Calu3 (cell line): ENCODE measurements at regions not wholly inside any gene's neighbourhood (a gene's known extent, or its start where the extent isn't known, plus 50 kb on each side); places are given as distances from the start of the nearest gene placed in this dataset.

Source experiments
- BruUV-seq: library from RNA; stranded (reverse); fragments of 400-500 nt; replicated peaks from 2 replicates; lab custom pipeline; 2021; lab: Mats Ljungman, UMichigan
- CTCF ChIA-PET: fragments of 300-600 bp; sonication (Branson Sonifier 250); formaldehyde crosslinking; loops from one replicate; lab custom pipeline; 2022; ENCODE audit warnings: antibody characterized with exemption; lab: Charles Lee
- DNase-seq: peaks from one replicate; pipeline ENCODE4 v3.0.0; 2022
- H3K27ac Mint-ChIP-seq: one replicate; pipeline ENCODE4 v1.8.0; 2022; ENCODE audit warnings: mixed read lengths; ENCODE audit not compliant: unreplicated experiment
- H3K27me3 Mint-ChIP-seq: one replicate; pipeline ENCODE4 v1.8.0; 2022; ENCODE audit warnings: mixed read lengths; ENCODE audit not compliant: unreplicated experiment
- H3K36me3 Mint-ChIP-seq: one replicate; pipeline ENCODE4 v1.8.0; 2022; ENCODE audit warnings: mild to moderate bottlenecking, moderate library complexity, mixed read lengths; ENCODE audit not compliant: insufficient read depth, unreplicated experiment
- H3K4me1 Mint-ChIP-seq: one replicate; pipeline ENCODE4 v1.8.0; 2022; ENCODE audit warnings: mild to moderate bottlenecking, low read depth, mixed read lengths; ENCODE audit not compliant: unreplicated experiment
- H3K4me3 Mint-ChIP-seq: one replicate; pipeline ENCODE4 v1.8.0; 2022; ENCODE audit warnings: mild to moderate bottlenecking, low read depth, moderate library complexity, mixed read lengths; ENCODE audit not compliant: unreplicated experiment
- H3K9me3 Mint-ChIP-seq: one replicate; pipeline ENCODE4 v1.8.0; 2022; ENCODE audit warnings: low read depth, mixed read lengths; ENCODE audit not compliant: unreplicated experiment
- CTCF ChIP-seq: fragments of 200-600 bp; IDR thresholded peaks from one replicate; pipeline ENCODE4 v1.8.0; 2022; ENCODE audit warnings: antibody characterized with exemption; ENCODE audit not compliant: unreplicated experiment
- intact Hi-C: fragments of 100-400 bp; cut with micrococcal nuclease; formaldehyde crosslinking; loops from one replicate; pipeline ENCODE4 v1.10.0; 2022; ENCODE audit not compliant: unreplicated experiment

- CTCF ChIA-PET: no interaction called here
- H3K36me3 Mint-ChIP-seq: peaks cover 5% of the 10 kb centered on the region
- DNase-seq: no peak
- no peaks in the 10 kb centered on the region for H3K4me1 Mint-ChIP-seq
- H3K9me3 Mint-ChIP-seq: peaks cover 4% of the 10 kb centered on the region
- BruUV-seq: no TSS peak
- no peaks in the 10 kb centered on the region for H3K27me3 Mint-ChIP-seq
- intact Hi-C loops: no loop called here
- H3K4me3 Mint-ChIP-seq: no peak overlapping the region
- no peak for TF ChIP-seq CTCF
- H3K27ac Mint-ChIP-seq: no peak overlapping the region
These were observed 127.2 kb upstream of the PABPC4L start for GRCh38 chr4:134328741-134329140.

- intact Hi-C loops: no loop called here
- no peaks in the 10 kb centered on the region for H3K4me1 Mint-ChIP-seq
- no peak overlapping the region for H3K27ac Mint-ChIP-seq
- no peak for TF ChIP-seq CTCF
- H3K9me3 Mint-ChIP-seq: peaks cover 4% of the 10 kb centered on the region
- no peak overlapping the region for H3K4me3 Mint-ChIP-seq
- BruUV-seq: no TSS peak
- CTCF ChIA-PET: no interaction called here
- no peaks in the 10 kb centered on the region for H3K27me3 Mint-ChIP-seq
- no peak for DNase-seq
- peaks cover 5% of the 10 kb centered on the region for H3K36me3 Mint-ChIP-seq
These were observed 125.9 kb upstream of the PABPC4L start for GRCh38 chr4:134327274-134328122.

GRCh38 chr4:134326866-134327265, 125.3 kb upstream of the PABPC4L start:
- CTCF ChIA-PET: no interaction called here
- intact Hi-C loops: no loop called here
- Mint-ChIP-seq H3K36me3 (peaks cover 5% of the 10 kb centered on the region), H3K27me3 (no peaks in the 10 kb centered on the region), H3K4me1 (no peaks in the 10 kb centered on the region), H3K9me3 (peaks cover 4% of the 10 kb centered on the region), H3K4me3 (no peak overlapping the region), H3K27ac (no peak overlapping the region)
- no peak for TF ChIP-seq CTCF
- DNase-seq: no peak
- BruUV-seq: no TSS peak

- Mint-ChIP-seq H3K4me3 (no peak overlapping the region), H3K4me1 (no peaks in the 10 kb centered on the region), H3K9me3 (peaks cover 6% of the 10 kb centered on the region), H3K27me3 (no peaks in the 10 kb centered on the region), H3K36me3 (peaks cover 5% of the 10 kb centered on the region), H3K27ac (no peak overlapping the region)
- no peak for TF ChIP-seq CTCF
- intact Hi-C loops: no loop called here
- no peak for DNase-seq
- CTCF ChIA-PET: no interaction called here
- no TSS peak for BruUV-seq
These were observed 122.6 kb upstream of the PABPC4L start for GRCh38 chr4:134324179-134324578.
